Panc1 (cell line): ENCODE measurements at regions not wholly inside any gene's neighbourhood (a gene's known extent, or its start where the extent isn't known, plus 50 kb on each side); places are given as distances from the start of the nearest gene placed in this dataset.

Experiments used
- CTCF ChIP-seq: fragments of 450-650 bp; IDR thresholded peaks from 2 replicates; pipeline ENCODE4 v1.5.1; 2017; ENCODE audit warnings: mild to moderate bottlenecking
- POLR2AphosphoS5 ChIP-seq: IDR thresholded peaks from 2 replicates; pipeline ENCODE4 v1.6.1; 2012; ENCODE audit warnings: mild to moderate bottlenecking, low read depth, low read length, moderate library complexity
- REST ChIP-seq, 2 experiments: IDR thresholded peaks; 2 replicates each; pipeline ENCODE4 v1.6.1; 2011 to 2012; ENCODE audit warnings: low read depth in 2 of 2, control low read depth in 1 of 2, low read length in 1 of 2, mild to moderate bottlenecking in 1 of 2, moderate library complexity in 1 of 2; ENCODE audit not compliant: insufficient read depth in 1 of 2
- SIN3A ChIP-seq: IDR thresholded peaks from 2 replicates; pipeline ENCODE4 v1.6.1; 2012; ENCODE audit warnings: low read depth, mild to moderate bottlenecking, low read length, moderate library complexity, borderline replicate concordance; ENCODE audit not compliant: insufficient read depth
- TCF7L2 ChIP-seq: IDR thresholded peaks from 2 replicates; pipeline ENCODE4 v1.6.1; 2011; ENCODE audit warnings: mild to moderate bottlenecking, low read depth, low read length, inconsistent platforms

DNA sequence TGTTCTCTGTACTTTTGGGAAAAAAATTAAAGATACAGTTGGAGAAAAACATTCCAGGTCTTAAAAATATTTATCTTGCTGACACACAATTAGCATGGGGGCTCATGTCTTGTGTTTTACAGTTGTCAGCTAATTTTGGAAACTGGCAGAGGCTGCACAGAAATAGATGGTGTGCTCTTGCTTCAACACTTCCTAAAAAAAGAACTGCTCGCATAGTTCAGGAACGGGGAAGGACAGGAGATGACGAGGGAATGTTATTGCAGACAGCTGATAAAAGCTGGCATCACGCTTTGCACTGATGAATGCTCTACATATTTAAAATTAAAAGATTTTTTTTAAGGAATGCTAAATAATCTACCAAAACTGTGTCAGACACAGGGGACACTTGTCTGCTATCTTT lies 103.5 kb upstream of the CELF2 start:
- TF ChIP-seq POLR2AphosphoS5 (no peak), CTCF (no peak), REST (IDR thresholded peaks at IDR 0.05; ENCODE audit: insufficient read depth in 1 of 2, low read depth in 2 of 2, low read length in 1 of 2) (no peak), SIN3A (no peak), TCF7L2 (no peak)
